Astrocyte of the cerebellum (primary cell): ENCODE measurements at regions not wholly inside any gene's neighbourhood (a gene's known extent, or its start where the extent isn't known, plus 50 kb on each side); places are given as distances from the start of the nearest gene placed in this dataset.
"Not testable (repeated sequence)": the region's sequence is repeated elsewhere in the genome, so short reads cannot be mapped to it uniquely, and the experiment has no call there.

Experiments used
- DNase-seq: peaks from one replicate; pipeline ENCODE4 v3.0.0-alpha.2; 2011; ENCODE audit warnings: low read depth
- H3K4me3 ChIP-seq: 2 replicates; pipeline ENCODE4 v1.5.1; 2011; ENCODE audit warnings: mild to moderate bottlenecking, low read depth, low read length, moderate library complexity
- in situ Hi-C: cut with HindIII; loops from 2 replicates; pipeline ENCODE4 v1.10.0; 2017; ENCODE audit warnings: low sequenced_read_pairs
- TF ChIP-seq, protein P1 (sequence below): IDR thresholded peaks from 2 replicates; pipeline ENCODE4 v1.5.1; 2012; ENCODE audit warnings: low read length, low read depth, moderate library complexity, mild to moderate bottlenecking; ENCODE audit errors: missing control alignments

DNA sequence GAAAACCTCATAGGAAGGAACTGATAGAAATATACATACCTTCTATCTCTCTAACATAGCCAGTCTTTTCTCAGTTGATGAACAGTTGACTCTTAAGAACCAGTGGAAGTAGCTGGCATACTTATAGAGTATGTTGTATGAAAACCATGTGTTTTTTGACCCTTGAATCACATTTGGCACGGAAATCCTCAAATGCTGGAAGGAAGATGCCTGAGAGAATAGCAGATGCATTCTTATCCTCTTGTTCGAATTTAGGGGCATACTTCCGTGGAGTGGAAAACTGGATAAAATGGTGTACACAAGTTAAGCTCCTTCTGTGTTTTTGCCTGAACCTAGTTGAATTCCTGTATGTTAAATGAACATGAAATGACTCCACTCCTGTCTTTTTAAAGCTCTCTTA lies 145.5 kb downstream of the PCDH7 start:
- in situ Hi-C loops = no loop called here
- no peak overlapping the region for H3K4me3 ChIP-seq
- TF ChIP-seq, protein P1, sequence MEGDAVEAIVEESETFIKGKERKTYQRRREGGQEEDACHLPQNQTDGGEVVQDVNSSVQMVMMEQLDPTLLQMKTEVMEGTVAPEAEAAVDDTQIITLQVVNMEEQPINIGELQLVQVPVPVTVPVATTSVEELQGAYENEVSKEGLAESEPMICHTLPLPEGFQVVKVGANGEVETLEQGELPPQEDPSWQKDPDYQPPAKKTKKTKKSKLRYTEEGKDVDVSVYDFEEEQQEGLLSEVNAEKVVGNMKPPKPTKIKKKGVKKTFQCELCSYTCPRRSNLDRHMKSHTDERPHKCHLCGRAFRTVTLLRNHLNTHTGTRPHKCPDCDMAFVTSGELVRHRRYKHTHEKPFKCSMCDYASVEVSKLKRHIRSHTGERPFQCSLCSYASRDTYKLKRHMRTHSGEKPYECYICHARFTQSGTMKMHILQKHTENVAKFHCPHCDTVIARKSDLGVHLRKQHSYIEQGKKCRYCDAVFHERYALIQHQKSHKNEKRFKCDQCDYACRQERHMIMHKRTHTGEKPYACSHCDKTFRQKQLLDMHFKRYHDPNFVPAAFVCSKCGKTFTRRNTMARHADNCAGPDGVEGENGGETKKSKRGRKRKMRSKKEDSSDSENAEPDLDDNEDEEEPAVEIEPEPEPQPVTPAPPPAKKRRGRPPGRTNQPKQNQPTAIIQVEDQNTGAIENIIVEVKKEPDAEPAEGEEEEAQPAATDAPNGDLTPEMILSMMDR = no peak
- DNase-seq = no peak

- H3K4me3 ChIP-seq = no peak overlapping the region
- in situ Hi-C loops = no loop called here
- TF ChIP-seq, protein P1 = no peak
- no peak for DNase-seq
These were observed 146.2 kb downstream of the PCDH7 start for GRCh38 chr4:30866346-30866745.

GRCh38 chr4:30866907-30867306 lies 146.7 kb downstream of the PCDH7 start:
- TF ChIP-seq, protein P1 = no peak
- DNase-seq = no peak
- no peak overlapping the region for H3K4me3 ChIP-seq
- in situ Hi-C loops = no loop called here

DNA sequence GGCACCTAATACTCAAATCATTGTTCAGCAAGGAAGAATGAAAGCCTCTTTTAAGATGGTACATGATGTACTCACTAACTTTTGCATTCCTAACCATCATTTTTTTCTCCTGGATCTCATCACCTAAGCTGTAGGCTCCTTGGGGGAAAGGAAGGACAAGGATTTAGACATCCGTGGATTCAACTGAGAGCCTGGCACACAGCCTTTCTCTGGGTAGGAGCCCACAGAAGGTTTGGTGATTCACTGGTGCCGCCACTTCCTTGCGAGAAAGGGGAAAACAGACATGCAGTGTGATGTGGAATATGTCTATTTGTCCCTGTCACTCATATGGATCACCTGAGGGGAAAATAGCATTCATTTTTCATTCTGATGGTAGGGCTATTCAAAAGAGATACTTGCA lies 147.3 kb downstream of the PCDH7 start:
- TF ChIP-seq, protein P1 = no peak
- DNase-seq = no peak
- in situ Hi-C loops = no loop called here
- no peak overlapping the region for H3K4me3 ChIP-seq

- DNase-seq = no peak
- in situ Hi-C loops = no loop called here
- TF ChIP-seq, protein P1 = no peak
- H3K4me3 ChIP-seq = no peak overlapping the region
These were observed 148.1 kb downstream of the PCDH7 start for GRCh38 chr4:30868111-30868895.

GRCh38 chr4:30869387-30869786 lies 149.2 kb downstream of the PCDH7 start:
- in situ Hi-C loops, DNase-seq, H3K4me3 ChIP-seq: not testable (repeated sequence)

GRCh38 chr4:30870513-30870912 lies 150.3 kb downstream of the PCDH7 start:
- in situ Hi-C loops = no loop called here
- H3K4me3 ChIP-seq = no peak overlapping the region
- TF ChIP-seq, protein P1 = no peak
- DNase-seq = no peak
